NCI-H1694 treated with DMSO at 0.1 percent for 48 hours (cell line): ENCODE measurements at regions not wholly inside any gene's neighbourhood (a gene's known extent, or its start where the extent isn't known, plus 50 kb on each side); places are given as distances from the start of the nearest gene placed in this dataset.
"Not testable (repeated sequence)": the region's sequence is repeated elsewhere in the genome, so short reads cannot be mapped to it uniquely, and the experiment has no call there.

Source experiments
- DNase-seq: peaks from one replicate; lab custom pipeline; 2025; lab: John Stamatoyannopoulos, UW

DNA sequence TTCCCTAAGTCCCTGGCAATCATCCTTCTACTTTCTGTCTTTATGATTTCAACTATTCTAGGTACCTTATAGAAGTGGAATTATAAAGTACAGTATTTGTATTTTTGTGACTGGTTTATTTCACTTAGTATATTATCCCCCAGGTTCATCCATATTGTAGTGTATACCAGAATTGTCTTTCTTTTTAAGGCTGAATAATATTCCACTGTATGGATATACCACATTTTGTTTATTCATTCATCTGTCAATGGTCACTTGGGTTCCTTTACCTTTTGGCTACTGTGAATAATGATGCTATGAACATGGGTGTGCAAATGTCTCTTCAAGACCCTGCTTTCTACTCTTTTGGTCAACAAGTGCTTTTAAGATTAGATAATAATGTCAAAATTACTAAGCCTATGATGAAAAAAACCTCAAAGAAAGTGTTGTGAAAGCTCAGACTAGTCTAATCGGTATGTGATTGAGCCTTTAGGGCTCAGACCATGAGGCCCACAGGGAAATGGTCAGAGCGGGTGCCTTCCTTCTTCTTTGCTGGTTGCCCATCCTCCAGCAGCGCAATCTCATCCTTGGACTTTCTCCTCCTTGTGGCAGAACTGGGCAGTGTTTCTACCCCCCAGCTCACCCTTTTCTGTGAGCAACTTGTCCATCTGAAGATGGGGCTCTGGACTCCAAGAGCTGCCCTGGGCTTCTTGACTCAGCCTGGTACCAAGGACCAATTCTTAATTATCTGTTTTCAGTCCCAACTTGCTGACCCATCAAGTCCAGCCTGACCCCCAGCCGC, 105.4 kb downstream of the TTC8 start:
- no peak for DNase-seq

DNA sequence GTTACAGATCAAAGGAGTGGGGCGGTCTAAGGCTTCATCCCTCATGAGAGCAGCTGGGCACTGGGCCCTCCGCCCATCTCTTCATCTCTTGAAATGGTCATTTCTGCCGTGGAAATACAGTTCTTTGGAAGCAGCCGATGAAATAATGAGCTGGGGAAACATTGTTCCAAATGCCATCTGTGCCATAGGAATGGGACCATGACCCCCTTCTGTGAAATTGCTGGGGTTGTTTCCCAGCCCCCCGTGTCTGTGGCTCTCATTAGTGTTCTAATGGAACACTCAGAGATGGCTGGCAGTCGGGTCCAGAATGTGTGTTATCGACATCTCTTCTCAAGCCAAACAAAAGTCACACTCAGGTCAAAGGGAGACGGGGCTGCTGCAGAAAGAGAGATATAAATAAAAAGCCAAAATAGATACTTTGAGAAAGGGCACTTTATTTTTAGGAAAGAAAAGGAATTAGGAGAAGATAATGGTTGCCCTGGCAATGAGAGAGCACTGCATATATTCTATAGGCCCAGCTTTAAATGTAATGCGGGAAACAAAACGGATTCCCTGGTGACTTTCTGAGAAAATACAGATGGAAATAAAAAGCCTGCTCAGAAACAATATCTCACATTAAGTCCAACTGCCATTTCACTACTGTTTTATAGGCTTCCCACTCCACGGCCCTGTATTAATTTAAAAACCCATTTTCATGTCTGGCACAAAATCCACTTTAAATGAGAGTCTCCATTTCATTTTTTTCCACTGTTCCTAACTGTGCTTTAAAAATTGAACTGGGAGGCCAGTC, 107.1 kb downstream of the TTC8 start:
- DNase-seq: no peak

DNA sequence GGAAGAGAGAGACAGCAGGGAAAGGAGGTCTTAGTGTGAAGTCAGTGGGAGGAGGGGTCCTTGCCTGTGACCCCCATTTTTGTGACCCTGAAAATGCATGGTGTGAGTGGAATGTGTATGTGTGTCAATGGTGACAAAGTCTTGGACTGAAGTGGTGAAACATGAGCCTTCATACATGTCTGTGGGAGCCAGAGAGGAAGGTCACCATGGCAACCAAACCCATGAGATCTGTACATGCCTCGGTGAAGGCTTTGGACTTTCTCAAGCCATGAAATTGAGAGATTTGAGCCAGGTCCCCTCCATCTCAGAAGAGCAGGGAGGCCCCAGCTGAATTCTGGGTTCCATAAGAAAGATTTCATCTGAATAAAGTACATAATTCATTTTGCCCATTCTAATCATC, 108.7 kb downstream of the TTC8 start:
- DNase-seq: no peak

DNA sequence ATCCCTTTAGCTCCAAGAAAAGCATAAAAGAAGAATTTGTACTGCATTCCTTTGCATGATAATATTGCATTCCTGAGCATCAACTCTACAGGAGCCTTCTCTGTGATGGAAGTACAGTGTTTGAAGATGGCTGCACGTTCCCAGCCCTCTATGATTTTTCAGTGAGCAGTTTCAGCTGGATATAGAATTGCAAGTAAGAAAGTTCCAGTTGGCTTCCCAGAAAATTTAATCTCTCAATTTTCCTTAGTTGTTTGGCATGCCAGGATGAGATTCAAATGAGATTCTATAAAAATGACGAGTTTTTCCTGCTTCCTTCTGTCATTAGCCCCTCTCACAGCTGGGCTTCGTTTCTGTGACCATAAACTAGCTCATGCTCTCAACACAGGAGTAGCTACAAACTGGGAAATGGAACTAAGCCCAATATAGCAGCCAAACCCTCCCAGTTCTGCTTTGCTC, 109.9 kb downstream of the TTC8 start:
- DNase-seq: no peak

DNA sequence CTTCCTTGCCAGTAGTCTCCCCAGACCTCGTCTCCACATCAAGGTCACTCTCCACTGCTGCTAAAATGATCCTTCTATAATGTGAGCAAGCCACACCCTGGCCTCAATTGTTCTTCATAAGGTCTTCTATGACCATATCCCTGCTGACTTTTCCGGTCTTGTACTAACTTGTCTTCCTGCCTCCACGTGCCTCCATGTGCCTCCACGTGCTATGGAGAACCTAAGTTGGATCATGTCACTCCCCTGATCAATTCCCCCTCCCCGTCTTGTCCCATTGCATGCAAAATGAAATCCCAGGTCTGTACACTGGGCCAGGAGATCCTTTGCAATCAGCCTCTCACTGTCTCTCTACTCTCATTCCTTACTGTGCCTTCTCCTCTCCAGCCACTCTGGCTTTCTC, 110.6 kb downstream of the TTC8 start:
- no peak for DNase-seq

DNA sequence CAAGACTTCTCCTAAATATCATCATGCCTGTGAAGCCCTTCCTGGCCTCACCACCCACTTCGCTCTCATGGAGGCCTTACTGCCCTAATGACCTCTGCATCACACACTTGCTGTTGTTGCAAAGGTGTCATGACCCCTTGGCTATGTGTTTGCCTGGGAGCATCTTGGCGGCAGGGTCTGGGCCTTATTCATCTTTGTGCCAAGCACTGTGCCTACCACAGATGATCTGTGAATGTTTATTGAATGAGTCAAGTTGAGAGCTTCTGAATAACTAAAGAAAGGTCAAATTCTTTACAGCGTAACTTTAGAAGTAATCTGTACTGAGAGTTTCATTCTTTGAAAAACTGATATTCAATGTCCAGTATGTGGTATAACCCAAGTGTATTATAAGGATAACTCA, 113.3 kb downstream of the TTC8 start:
- DNase-seq: no peak

DNA sequence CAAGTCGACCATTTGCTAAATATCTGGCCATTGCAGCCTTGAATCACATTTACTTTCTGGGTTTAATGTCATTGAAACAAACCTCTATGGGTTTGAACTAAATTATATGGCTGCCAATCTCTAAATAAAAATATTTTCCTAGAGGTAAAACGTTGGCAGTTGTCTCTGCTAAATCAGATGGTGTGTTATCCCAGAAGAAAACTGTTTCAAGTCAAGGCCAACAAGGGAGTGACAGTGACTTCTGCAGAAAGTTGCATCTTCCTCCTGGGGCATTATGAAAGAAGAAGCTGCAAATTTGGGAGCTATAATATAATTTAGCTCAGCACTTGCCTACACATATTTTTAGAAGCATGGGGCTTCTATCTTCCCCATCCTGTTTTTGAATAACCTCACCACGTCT, 116.2 kb downstream of the TTC8 start:
- DNase-seq: no peak

DNA sequence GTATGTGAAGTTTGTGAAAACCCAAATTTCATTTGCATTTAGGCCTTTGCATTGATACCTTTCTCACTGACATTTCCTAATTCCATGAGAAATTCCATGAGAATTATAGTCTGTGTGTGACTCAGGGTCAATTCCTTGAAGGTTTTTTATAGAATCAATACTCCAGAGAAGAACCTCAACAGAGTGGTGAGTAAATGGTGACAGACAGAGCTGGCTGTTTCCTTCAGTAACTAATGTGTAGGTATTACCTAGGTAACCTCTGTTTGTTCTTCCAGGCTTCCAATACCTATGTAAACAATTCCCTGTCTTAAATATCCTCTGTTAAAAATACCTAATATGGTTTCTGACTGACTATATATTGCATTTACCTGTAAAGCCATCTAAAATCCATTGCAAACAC, 117.0 kb downstream of the TTC8 start:
- no peak for DNase-seq

DNA sequence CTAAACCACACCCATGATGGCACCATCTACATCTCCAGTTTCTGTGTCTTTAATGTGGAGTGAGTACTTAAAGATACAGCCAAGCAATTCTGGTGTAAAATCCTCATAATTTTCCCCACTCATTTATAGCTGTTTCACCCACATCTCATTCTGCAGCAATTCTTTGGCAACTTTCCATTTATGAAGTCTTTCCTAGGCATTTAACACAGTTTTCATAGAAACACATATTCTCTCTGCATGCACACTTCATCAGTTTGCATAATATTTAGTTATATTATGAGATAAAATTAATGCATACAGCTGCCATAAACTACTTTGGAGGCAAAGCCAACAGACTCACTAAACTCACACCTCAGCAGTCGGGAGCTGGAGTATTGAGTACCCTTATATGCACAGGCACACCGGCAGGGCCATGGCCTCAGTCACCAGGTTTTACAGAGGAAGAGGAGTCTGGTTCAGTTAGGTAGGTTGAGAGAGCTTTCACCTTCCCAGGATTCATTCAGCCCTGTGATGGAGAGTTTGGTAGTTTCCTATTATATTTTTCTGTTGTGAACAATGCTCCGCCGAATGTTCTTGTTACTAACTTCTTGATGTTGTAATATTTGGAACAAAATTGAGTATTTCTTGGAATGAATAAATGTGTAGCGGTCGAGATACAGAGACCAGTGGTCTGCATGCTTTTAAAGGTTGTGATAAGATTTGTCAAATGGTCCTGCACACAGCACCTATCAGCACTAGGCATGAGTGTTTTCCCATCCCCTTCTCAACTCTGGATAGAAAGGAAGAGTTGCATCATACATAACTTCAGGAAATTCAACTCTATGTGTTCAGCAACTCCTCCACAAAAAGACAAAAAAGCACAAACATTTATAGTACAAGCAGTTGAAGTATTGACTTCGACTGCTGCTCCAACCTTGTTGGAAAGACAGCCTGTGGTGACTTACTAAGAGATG, 123.5 kb downstream of the TTC8 start:
- DNase-seq: no peak

DNA sequence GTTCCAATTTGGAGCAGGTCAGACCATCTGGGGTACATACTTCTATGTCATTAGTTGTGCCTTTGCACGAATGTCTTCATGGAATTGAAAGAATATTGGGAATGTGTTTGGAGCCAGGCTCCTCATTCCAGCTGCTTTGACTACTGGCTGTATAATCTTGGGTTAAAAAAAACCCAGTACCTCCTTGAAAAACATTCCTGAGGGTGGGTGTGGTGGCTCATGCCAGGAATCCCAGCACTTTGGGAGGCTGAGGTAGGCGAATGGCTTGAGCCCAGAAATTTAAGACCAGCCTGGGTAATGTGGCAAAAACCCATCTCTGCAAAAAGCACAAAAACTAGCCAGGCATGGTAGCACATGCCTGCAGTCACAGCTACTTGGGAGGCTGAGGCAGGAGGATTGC, 125.6 kb downstream of the TTC8 start:
- no peak for DNase-seq

DNA sequence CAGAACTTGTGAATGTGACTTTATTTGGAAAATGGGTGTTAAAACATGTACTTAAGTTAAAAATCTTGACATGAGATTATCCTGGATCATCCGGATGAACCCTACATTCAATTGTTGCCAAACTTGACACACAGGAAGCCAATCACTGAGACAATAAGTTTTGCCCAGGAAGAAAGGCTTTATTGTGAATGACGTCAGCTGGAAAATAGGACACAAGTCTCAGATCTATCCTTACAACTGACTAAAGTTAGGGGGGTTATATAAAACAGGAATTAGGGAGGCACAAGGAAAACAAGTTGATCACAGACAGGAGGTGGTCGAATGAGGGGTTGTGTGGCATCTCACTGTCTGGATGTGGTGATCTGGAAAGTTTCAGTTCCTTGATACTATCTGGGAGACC, 126.9 kb downstream of the TTC8 start:
- DNase-seq: no peak

DNA sequence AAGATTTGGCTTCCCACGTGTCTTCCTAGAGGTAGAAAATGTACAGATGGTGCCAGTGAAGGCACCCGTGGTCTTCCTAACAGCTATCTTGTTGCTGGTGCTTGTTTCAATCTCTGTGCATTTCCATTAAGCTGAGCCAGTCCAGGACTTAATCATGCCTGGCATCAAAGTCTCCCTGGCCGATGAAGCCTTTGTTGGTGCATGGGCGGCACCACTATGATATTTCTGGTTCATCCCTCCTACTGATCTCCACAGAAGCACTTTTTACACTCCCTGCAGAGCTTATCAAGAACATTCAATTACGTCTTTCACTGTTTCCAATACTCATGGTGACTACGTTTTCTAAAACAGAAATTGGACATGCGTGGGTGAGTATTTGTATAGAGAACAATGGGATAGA, 128.4 kb downstream of the TTC8 start:
- no peak for DNase-seq

DNA sequence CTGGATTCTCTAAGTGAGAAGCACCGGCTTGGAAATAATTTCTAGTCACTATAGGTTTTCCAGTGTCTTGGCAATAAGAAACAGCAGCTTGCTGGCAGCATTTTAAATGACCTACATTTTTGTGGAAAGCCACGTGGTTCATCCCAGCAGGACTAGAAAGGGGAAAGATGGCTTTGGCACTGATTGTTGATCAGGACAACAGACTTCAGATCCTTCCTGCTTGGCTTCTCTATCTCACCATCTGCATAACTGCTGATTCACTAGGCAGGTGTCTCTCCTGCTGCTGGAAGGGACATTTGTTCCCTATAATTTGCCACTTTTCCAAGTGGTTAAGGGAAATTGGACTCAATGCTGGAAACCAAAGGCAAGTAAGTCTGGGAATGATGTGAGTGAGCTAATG, 131.0 kb downstream of the TTC8 start:
- peak; percentile 82 for DNase-seq

DNA sequence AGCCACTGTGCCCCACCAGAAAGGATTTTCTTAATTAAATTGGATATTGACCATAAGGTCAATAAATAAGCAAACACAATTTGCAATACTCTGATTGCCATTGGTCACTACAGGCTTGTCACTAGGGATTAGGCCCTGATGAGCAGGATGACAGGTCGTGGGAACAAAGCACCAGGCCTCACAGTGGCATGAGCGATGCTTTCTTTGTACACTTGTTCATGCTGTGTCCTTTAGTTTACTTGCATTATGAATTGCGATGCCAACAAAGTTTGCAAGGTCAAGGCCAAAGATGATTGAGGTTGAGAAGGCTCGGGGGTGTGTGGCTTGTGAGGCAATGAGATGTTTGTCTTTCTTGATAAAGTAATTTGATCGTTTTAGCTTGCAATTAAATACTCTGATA, 136.0 kb downstream of the TTC8 start:
- DNase-seq: no peak

DNA sequence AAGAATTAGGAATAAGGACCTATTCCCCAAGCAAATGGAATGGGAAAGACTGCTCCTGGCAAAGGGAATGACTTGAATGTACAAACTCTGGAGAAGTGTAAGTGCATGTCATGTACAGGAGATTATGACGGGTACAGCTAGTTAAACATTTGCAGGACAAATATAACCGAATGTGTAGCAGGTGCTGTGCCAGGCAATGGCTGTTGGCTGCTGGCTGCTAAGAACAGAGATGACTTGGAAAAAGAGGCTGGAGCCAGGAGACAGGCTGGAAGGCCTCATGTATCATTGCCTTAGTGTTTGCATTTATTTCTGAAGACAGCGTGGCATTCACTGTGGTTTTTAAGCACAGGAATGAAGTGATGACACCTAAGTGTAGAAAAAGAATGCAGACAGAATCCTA, 136.8 kb downstream of the TTC8 start:
- no peak for DNase-seq

DNA sequence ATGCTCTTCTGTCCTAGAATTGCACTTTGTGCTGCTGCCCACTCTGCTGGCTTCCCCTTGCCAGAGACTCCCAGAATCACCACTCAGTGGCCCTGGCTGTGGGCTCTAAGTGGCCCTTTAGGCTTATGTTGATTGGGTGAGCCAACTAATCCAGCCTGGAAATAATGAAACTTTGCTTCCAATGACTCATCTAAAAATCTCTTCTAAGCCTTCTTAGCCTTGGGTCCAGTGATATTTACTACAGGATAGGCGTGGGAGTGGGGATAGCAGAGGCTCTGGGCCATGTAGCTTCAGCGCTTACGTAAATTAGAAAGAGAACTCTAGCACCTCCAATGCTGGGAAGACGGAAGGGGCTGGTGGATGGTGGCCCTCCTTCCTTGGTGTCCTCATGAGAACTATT, 137.9 kb downstream of the TTC8 start:
- no peak for DNase-seq

DNA sequence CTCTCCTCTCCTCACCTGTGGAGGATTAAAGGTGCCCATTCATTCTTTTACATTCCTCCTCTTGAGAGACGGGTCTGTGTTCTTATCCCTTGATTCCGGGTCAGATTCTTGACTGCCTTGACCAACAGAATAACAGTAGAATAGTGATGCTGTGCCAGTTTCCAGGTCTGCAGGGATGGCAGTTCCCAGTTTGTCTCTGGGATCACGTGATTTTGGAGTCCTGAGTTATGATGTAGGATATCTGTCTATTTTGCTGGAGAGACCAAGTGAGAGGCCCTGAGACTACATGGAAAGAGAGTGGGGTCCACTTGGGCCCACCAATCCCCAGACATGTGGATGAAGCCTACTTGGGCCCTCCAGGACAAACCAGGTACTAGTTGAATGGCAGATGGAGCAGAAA, 142.8 kb downstream of the TTC8 start:
- no peak for DNase-seq

DNA sequence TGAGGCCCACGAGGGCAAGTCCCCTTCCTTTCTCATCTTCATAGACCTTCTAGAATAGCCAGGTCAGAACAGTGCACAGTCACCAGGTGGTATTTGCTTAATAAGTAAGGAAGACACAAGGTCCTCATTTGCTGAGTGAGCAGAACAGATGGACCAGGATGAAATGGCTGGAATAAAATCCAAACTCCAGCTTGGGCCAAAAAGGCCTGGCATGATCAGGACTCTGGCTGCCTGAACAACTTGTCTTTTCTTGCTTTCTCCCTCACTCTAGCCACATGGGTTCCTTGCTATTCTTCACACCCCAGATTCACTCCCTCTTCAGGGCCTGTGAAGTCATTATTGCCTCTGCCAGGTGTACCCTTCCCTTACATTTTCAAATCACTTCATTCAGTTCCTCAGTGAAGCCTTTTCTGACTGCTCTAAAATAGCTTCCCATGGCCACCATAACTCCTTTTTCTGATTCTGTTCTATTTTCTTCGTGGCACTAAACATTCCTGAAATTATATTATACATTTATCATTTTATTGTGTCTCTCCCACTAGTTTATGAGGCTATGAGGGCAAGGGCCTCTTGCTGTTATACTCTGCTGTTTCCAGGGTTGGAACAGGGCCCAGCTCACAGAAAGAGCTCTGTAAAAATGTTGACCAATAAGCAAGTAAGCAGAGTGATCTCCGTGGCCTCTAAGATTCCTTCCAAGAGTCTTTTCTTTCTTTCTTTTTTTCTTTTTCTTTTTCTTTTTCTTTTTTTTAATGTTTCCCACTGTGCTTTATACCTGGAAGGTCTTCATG, 150.8 kb downstream of the TTC8 start:
- no peak for DNase-seq

DNA sequence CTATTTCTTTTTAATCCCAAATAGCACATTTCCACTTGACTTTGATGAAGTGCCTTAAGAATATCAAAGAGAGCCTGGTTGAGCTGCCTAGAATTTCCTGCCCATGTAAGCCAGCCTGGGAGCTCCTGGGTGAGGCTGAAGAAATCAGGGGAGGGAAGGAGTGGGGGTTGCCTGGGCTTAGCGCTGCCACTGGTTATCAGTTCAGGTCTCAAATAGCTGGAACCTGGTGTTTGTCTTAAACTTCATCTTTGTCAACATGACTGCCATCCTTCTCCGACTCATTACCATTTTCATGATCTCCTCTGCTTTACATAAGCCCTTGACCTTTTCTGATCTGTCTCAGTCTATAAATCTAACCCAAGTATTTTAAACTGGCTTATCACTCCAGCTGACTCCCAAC, 151.5 kb downstream of the TTC8 start:
- DNase-seq: no peak

DNA sequence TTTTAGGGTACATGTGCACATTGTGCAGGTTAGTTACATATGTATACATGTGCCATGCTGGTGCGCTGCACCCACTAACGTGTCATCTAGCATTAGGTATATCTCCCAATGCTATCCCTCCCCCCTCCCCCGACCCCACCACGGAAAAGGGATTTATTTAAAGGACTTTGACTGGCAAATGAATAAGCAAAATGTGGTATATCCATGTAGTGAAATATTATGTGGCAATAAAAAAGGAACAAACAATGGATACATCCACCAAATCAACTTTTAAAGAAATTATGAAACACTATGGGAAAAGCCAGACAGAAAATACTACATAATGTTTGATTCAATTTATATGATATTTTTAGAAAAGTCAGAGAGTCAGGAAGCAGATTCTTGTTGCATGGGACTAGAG, 156.5 kb downstream of the TTC8 start:
- not testable (repeated sequence) for DNase-seq

DNA sequence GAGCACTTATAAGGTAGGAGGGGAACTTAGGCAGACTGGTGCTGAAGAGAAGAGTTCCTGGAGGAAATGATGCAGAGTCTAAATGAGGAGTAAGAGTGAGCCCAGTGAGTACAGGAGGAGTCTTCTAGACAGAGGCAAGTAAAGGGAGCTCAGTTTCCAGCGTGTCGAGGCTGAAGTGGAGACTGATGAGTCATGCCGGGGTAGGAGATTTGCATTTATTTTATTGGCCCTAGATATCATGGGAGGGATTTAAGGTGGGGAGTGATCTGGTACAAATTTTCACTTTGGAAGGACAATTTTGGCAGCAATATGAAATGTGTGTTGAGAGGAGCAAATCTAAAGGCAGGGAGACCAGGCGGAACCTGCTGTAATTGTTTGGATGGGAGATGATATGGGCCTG, 157.5 kb downstream of the TTC8 start:
- DNase-seq: no peak

DNA sequence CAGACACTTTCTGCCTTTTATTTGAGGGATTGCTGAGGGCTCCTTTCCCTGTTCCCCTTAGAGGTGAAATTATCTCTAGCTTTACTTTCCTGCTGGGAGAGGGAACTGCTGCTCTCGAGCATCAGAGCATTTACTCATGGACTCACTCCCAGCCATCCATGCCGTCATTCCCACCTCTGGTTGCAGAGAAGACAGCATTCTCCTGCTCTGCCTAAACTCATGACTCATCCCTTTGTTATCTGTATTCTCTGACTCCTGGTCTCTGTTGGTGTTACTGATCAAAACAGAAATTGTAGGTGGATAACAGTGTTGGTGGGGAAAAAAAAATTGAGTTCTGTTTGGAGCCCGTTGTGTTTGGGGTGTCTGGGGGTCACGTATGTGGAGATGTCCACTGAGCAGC, 159.3 kb downstream of the TTC8 start:
- DNase-seq: no peak
